LNCaP clone FGC (cell line): ENCODE measurements at regions not wholly inside any gene's neighbourhood (a gene's known extent, or its start where the extent isn't known, plus 50 kb on each side); places are given as distances from the start of the nearest gene placed in this dataset.

Experiments
- DNase-seq: peaks from one replicate; pipeline ENCODE4 v3.0.0-alpha.2; 2011; ENCODE audit warnings: low read depth
- H3K4me3 ChIP-seq: 2 replicates; pipeline ENCODE4 v1.5.1; 2011; ENCODE audit warnings: mild to moderate bottlenecking, low read depth, low read length, control low read depth
- TF ChIP-seq, protein P1 (sequence below): IDR thresholded peaks from 2 replicates; pipeline ENCODE4 v1.5.1; 2012; ENCODE audit warnings: mild to moderate bottlenecking; ENCODE audit not compliant: control insufficient read depth, insufficient read depth; ENCODE audit errors: extremely low read depth

DNA sequence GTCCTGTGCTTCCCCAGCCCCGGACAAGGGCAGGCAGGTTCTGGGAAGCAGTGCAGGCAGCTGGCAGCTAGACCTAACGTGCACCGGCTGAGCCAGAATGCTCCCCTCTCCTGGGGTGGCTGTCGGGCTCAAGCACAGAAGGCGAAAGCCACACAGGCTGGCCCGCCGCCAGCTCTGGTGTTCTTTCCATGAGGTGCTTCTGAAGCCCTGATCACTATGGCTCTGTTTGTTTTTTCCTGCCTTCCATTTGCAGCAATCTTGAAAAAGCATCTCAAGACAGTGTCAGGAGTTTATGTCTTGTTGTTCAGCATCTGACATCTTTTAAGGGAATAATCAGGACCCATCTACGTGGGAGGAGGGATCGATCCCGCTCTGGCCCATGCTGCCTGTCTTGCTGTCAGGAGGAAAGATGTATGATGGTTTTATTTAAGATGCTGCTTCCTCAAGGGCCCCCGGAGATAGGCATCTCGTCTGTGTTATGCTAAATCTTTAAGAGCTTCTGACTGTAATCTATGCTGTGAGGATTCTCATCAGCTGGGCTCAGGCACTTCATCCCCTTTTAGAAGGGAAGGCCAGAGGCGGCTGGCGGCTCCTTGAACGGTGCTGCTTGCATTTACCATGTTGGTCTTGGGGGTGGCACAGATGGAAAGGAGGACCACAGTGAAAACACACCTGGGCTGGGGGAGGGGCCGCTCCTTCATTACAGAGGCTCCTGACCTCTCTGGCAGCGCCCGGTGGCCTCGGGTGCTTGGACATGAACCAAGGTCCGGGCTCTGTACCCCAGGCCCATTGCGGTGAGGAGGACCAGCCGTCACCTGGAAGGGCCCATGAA, 118.5 kb upstream of the HDAC4 start:
- DNase-seq: no peak
- H3K4me3 ChIP-seq: no peak overlapping the region
- TF ChIP-seq, protein P1, sequence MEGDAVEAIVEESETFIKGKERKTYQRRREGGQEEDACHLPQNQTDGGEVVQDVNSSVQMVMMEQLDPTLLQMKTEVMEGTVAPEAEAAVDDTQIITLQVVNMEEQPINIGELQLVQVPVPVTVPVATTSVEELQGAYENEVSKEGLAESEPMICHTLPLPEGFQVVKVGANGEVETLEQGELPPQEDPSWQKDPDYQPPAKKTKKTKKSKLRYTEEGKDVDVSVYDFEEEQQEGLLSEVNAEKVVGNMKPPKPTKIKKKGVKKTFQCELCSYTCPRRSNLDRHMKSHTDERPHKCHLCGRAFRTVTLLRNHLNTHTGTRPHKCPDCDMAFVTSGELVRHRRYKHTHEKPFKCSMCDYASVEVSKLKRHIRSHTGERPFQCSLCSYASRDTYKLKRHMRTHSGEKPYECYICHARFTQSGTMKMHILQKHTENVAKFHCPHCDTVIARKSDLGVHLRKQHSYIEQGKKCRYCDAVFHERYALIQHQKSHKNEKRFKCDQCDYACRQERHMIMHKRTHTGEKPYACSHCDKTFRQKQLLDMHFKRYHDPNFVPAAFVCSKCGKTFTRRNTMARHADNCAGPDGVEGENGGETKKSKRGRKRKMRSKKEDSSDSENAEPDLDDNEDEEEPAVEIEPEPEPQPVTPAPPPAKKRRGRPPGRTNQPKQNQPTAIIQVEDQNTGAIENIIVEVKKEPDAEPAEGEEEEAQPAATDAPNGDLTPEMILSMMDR: no peak

DNA sequence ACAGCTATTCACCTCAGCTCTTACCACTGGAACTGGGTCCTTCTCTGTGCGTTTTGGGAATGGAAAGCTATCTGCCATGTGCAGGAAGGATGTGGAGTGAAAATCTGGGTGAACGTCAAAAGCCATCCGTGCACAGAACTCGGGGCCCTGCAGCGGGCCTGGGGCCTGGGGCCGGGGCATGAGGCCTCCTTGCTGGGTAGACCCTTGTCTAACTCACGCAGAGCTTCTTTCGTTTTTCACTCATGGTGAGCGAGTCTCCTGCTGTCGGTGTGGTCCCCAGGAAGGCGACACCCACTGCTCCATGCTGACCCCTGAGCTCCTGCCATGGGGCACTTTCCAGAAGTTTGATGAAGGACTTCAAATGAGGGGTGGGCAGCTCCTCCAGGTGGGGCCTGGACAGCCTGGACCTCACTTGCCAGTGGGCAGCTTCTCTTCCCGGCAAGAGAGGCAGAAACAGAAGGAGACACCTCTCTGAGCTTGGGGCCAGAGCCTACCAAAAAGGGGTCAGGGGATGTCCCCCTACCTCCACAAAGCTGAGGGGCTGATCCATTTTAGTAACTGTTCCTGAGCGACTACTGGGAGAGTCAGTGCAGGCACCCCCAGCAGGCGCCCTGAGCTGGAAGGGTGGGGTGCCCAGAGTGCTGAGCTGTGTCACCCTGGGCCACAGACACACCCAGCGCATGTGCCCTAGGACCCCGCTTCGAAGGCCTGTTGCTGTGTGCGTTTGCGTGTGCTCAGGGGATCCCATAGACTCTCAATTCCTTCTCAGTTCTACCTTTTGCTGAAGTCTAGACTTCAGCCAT, 117.7 kb upstream of the HDAC4 start:
- no peak for DNase-seq
- H3K4me3 ChIP-seq: no peak overlapping the region
- TF ChIP-seq, protein P1: no peak

DNA sequence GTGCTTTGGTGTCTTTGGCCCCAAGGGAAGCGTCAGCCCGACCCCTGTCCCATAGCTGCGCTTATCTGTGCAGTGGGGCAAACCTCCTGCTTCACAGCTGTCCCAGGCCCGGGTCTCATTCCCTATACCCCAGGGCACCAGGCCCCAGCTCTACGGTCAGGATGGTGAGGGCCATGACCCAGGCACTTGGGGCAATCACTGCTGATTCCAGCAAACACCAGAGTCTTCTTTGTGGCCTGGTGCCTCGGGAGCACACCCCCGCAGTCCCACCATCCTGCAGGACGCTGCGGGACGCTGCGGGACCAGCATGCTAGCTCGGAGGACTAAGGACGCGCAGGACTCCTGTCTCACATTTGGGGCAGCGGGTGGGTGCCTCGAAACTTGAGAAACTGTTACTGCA, 116.9 kb upstream of the HDAC4 start:
- DNase-seq: no peak
- TF ChIP-seq, protein P1: no peak

DNA sequence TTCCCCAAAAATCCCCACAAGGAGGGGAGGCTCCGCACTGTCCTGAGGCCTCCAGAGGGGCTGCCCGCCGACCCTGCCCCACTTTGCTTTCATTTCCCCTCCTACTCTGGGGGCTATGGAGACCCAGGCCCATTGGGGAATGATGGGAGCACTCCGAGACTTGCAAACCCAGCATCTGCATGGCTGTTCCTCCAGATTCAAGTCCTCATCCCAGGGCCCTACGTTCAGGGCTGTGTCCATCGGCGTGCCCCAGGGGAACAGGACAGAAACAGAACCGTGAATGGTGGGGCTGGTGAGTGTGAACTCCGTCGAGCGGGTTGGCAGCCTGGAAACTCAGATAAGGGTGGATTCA, 116.1 kb upstream of the HDAC4 start:
- DNase-seq: no peak
- no peak overlapping the region for H3K4me3 ChIP-seq
- TF ChIP-seq, protein P1: no peak

More for the DNA sequence above, 116.9 kb upstream of the HDAC4 start:
- no peak overlapping the region for H3K4me3 ChIP-seq

DNA sequence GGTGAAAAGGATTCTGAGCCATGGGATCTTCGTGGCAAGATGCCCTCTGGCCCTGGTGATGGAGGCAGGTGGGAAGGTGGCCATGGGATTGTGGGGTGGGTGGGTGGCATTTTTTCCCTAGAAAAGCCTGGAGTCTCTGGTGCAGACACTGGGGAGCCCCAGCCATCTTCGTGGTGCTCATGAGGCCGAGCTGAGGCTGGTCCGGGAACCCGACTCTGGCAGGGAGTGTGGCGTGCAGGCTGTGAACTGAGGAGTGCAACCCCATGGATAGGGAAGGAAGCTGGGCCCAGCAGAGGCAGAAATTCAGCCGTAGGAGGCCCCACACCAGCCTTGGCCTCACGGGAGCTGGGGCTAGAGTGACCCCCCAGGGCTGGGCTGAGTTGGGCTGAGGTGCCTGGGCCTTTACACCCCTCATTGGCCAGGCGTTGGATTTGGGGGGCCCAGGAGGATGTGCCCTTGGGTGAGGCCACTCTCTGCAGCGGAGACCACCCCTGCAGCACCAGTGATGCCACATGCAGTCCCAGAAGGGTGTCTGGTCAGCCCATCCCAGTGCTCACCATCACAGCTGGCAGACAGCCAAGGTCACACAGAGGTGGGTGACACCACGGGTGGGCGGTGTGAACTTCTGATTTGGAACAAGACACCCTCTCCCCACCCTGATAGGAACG, 115.6 kb upstream of the HDAC4 start:
- H3K4me3 ChIP-seq: no peak overlapping the region
- TF ChIP-seq, protein P1: no peak
- no peak for DNase-seq

DNA sequence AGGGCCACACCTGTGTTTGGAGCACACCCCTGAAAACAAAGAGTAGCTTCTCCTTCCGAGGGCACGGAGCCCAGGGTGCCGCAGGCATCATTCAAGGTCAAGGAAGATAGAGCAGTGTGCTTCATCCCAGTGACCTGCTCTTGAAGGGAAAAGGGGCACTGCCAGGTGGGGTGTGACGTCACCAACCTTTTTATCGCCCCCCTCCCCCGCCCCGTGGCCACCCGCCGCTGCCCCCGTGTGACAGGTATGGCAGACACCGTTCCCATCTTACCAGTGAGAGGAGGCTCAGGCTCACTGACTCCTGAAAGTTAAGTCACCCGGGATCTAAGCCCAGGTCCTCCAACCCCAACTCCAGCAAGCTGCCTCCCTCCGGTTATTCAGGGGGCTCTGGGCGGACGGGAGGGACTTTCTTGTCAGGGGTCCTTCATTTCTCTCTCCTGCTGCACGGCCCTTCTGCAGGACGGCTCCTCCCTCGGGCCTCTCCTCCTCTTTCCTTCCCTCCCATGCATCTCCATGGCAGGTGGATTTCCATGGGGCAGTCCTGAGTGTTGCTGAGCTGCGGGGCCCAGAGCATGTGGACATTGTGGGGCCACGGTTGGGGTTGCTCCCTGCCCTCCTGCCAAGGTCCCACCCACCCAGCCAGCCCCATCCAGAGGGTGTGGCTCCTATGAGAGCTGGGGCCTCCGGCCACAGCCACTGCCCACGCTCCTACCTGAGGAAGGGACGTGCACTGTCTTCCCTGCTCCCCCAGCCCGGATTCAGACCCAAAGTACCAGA, 114.1 kb upstream of the HDAC4 start:
- no peak for DNase-seq
- TF ChIP-seq, protein P1: no peak
- no peak overlapping the region for H3K4me3 ChIP-seq
